ENCODE measurements at regions not wholly inside any gene's neighbourhood (a gene's known extent, or its start where the extent isn't known, plus 50 kb on each side); places are given as distances from the start of the nearest gene placed in this dataset.

GRCh38 chr14:84343656-84344055, 1186.3 kb upstream of the FLRT2 start:
- Mint-ChIP-seq H3K9me3 (peaks cover 0 to 7% (median 3%) of the 10 kb centered on the region in 7 donors), H3K27ac (no peak overlapping the region), H3K4me3 (no peak overlapping the region), H3K36me3 (no peaks in the 10 kb centered on the region), H3K27me3 (ENCODE audit: low read depth in 3 of 3) (no peaks in the 10 kb centered on the region), H3K4me1 (no peaks in the 10 kb centered on the region)
- Histone ChIP-seq H3K4me3 (replicated peaks in 1 of 3; ENCODE audit: low read depth in 2 of 3, low read length in 3 of 3) (no peak overlapping the region), H3K4me2 (replicated peaks; ENCODE audit: extremely low read depth, low read length, poor library complexity, severe bottlenecking) (no peak overlapping the region), H2AFZ (ENCODE audit: insufficient read depth, low read depth, low read length, poor library complexity, severe bottlenecking) (no peak overlapping the region), H3K9ac (ENCODE audit: insufficient read depth, low read length, poor library complexity, severe bottlenecking) (no peak overlapping the region), H3K27me3 (ENCODE audit: control insufficient read depth in 2 of 2, insufficient read depth in 2 of 2, low read length in 2 of 2) (no peaks in the 10 kb centered on the region), H4K20me1 (ENCODE audit: insufficient read depth, low read length) (no peaks in the 10 kb centered on the region), H3K9me3 (replicated peaks in 1 of 2; ENCODE audit: control insufficient read depth in 1 of 2, insufficient read depth in 1 of 2, low read length in 2 of 2) (peaks cover 6 to 12% of the 10 kb centered on the region in 2 donors), H3K27ac (ENCODE audit: low read depth in 1 of 2, low read length in 2 of 2) (no peak overlapping the region), H3K36me3 (replicated peaks in 1 of 2; ENCODE audit: control insufficient read depth in 1 of 2, insufficient read depth in 2 of 2, low read length in 2 of 2) (no peaks in the 10 kb centered on the region), H3K79me2 (ENCODE audit: insufficient read depth, low read length) (no peaks in the 10 kb centered on the region), H3K4me1 (ENCODE audit: control insufficient read depth in 1 of 2, insufficient read depth in 2 of 2, low read length in 2 of 2) (no peaks in the 10 kb centered on the region)
- intact Hi-C loops (cut with micrococcal nuclease) = no loop called here
- DNase-seq = no peak
- WGBS (ENCODE audit: insufficient coverage) = 93% methylated on average over 3 of the region's 3 CpGs
- TF ChIP-seq CTCF (IDR thresholded peaks at IDR 0.05) = no peak

- no peak overlapping the region for H3K27ac ChIP-seq (ENCODE audit: low read depth in 1 of 2, low read length in 2 of 2)
- TF ChIP-seq CTCF (IDR thresholded peaks at IDR 0.05) = no peak
- intact Hi-C loops (cut with micrococcal nuclease) = no loop called here
- H3K36me3 ChIP-seq (replicated peaks in 1 of 2; ENCODE audit: control insufficient read depth in 1 of 2, insufficient read depth in 2 of 2, low read length in 2 of 2) = no peaks in the 10 kb centered on the region
- no peaks in the 10 kb centered on the region for H3K4me1 ChIP-seq (ENCODE audit: control insufficient read depth in 1 of 2, insufficient read depth in 2 of 2, low read length in 2 of 2)
- Mint-ChIP-seq H3K9me3 (peaks cover 2 to 10% (median 6%) of the 10 kb centered on the region in 7 donors), H3K27me3 (ENCODE audit: low read depth in 3 of 3) (no peaks in the 10 kb centered on the region), H3K36me3 (no peaks in the 10 kb centered on the region), H3K4me3 (no peak overlapping the region), H3K4me1 (no peaks in the 10 kb centered on the region), H3K27ac (no peak overlapping the region)
- H3K4me2 ChIP-seq (replicated peaks; ENCODE audit: extremely low read depth, low read length, poor library complexity, severe bottlenecking) = no peak overlapping the region
- H3K27me3 ChIP-seq (ENCODE audit: control insufficient read depth in 2 of 2, insufficient read depth in 2 of 2, low read length in 2 of 2) = no peaks in the 10 kb centered on the region
- DNase-seq = no peak
- peaks cover 17 to 21% of the 10 kb centered on the region in 2 donors for H3K9me3 ChIP-seq (replicated peaks in 1 of 2; ENCODE audit: control insufficient read depth in 1 of 2, insufficient read depth in 1 of 2, low read length in 2 of 2)
- no peak overlapping the region for H3K9ac ChIP-seq (ENCODE audit: insufficient read depth, low read length, poor library complexity, severe bottlenecking)
- H3K79me2 ChIP-seq (ENCODE audit: insufficient read depth, low read length) = no peaks in the 10 kb centered on the region
- H3K4me3 ChIP-seq (replicated peaks in 1 of 3; ENCODE audit: low read depth in 2 of 3, low read length in 3 of 3) = no peak overlapping the region
- no peak overlapping the region for H2AFZ ChIP-seq (ENCODE audit: insufficient read depth, low read depth, low read length, poor library complexity, severe bottlenecking)
- no peaks in the 10 kb centered on the region for H4K20me1 ChIP-seq (ENCODE audit: insufficient read depth, low read length)
Observed at GRCh38 chr14:84351646-84352045, 1178.3 kb upstream of the FLRT2 start.

All from CD14-positive monocyte (primary cell).